HG02981 (cell line): ENCODE measurements at regions not wholly inside any gene's neighbourhood (a gene's known extent, or its start where the extent isn't known, plus 50 kb on each side); places are given as distances from the start of the nearest gene placed in this dataset.

Experiments
- ATAC-seq: cut with Tn5 transposase; IDR thresholded peaks from one replicate; pipeline ENCODE4 v1.9.1; 2021; ENCODE audit warnings: mild to moderate bottlenecking, moderate library complexity; ENCODE audit not compliant: unreplicated experiment

DNA sequence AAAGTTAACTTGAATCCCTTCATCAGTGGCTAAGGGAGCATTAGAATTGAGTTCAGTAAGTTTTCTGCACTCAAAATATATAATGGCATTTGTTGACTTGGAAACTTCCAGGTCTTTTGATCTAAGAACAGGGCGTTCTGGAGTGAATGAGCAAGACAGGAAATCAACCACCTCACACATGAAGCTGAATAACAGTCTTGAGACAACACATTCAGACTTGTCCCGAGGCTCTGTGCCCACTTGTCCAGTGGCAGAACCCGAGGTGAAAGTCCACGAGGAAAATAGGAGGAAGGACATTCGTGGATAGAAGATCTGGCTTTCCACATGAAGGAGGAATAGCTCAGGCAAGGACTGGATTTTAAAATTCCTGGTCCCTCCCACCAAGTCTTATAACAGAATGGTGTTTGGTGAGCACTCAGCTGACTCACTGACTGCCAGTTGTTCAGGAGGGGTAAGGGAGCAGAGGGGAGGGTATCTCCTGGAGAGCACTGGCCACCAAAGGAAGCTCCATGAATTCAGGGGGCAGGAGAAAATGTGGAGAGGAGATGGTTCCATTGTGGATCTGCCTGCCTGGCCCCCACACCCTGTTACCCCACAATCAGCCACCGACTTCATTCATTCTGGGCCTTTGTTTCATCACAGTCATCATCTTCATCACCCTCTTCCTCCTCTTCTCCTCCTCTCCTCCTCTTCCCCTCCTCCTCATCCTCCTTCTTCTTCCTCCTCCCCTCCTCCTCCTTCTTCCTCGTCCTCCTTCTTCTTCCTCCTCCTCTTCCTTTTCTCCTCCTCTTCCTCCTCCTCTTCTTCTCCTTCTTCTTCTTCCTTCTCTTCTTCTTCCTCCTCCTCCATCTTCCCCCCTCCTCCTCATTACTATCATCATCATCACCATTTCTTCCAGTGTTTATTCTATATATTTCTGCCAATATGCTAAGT is 620.1 kb downstream of the MED13L start:
- no peak for ATAC-seq

GRCh38 chr12:115650026-115650425 is 627.5 kb downstream of the MED13L start:
- ATAC-seq = no peak

GRCh38 chr12:115648463-115648862 is 629.0 kb downstream of the MED13L start:
- no peak for ATAC-seq

DNA sequence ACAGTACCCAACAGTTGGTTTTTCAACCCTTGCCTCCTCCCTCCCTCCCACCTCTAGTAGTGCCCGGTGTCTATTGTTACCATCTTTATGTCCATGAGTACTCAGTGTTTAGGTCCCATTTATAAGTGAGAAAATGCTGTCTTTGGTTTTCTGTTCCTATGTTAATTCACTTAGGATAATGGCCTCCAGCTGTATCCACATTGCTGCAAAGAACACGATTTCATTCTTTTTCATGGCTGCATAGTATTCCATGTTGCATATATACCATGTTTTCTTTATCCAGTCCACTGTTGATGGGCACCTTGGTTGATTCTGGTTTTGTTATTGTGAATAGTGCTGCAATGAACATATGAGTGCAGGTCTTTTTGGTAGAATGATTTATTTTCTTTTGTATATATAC is 631.3 kb downstream of the MED13L start:
- ATAC-seq = no peak

DNA sequence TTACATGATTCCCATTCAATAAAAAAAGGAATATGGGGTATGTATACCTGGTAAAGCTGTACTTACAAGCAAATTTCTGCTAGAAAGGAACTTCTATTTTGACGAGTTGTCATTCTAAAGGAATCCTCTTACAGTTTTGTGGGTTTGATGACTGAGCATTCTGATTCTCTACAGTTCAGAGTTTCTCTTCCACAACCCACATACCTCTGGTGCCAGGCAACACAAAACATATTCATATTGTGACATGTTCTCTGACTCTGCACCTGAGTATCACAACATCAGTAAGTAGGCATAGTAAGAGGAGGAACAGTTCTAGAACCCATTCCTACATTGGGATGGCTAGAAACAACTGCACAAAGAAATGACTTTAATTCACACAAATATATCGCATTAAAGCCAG is 636.6 kb downstream of the MED13L start:
- no peak for ATAC-seq

- no peak for ATAC-seq
Observed at GRCh38 chr12:115639648-115640012, 637.9 kb downstream of the MED13L start.

DNA sequence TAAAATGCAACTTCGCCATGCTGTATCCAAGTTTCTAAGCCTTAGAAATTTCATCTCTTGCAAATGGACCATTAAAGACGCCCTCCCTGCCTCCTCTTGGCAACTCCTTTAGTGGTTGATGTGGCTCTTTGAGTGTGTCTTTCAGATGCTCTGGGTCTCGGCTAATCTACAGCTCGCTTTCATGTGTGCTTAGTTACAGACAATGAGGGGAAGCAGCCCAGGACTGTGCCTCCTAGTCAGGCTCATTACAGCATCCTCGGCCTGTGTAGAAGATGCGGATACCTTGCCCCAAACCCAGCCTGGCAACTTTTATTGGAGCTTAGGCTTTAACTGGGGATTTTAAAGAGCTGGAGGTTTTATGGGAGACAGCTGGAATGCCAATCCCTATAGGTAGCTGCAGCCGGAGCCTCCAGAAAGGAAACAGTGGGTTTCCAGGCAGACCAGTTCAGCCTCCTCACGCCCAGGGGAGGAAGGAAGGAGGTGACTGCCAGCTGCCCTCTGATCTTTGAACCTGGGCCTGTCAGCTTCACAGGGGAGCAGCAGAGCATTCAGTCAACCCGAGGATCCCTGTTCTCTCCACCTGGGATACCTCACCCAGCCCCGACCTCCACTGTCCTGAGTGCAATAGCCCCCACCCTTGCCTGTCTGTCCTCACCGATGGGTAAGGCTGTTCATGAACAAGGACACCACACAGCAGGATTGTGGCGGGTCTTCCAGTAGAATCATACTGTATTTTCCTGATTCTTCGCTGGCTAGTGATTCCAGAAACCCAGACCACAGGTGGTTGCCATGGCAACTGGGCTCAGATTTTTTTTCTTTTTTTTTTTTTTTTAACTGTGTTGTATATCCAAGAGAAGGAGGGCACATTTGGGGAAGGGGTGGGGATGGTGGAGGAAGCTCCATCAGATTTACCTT is 638.5 kb downstream of the MED13L start:
- no peak for ATAC-seq

- ATAC-seq = no peak
Observed at GRCh38 chr12:115636546-115636945, 640.9 kb downstream of the MED13L start.

DNA sequence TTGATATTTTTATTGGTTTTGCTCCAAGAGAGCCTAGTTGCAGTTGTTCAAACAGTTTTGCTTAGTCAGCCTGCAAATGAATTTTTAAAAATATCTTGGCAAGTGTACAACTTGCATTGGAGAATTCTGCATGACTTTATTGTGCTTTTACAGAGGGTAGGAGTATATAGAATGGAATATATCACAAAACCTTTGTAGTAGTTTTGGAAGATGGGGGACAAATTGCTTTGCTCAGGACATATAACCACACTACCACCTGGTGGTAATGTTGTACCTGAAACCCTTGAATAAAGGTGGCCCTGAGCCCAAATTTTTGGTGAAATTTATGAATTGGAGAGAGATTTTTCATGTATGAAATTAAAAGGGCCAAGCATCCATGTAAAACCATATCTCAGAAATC is 645.2 kb downstream of the MED13L start:
- ATAC-seq = no peak

- ATAC-seq = no peak
Observed at GRCh38 chr12:115630136-115630535, 647.4 kb downstream of the MED13L start.

DNA sequence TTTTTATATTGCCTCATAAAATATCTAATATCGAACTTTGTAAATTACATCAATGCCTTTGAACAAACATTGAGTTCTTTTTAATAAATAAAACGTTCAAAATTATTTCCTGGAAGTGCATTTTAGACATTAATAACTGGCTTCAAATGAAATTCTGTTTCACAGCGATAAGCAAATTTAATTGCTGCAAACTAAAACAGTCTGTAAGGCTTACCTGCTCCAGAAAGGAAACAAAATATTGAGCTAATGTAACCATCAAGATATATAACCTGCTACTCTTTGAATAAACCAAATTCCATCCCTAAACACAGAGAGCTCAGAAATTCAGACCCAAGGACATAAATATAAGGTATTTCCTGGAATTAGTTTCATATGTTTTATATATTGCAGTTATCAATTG is 651.3 kb downstream of the MED13L start:
- no peak for ATAC-seq

GRCh38 chr12:115623764-115624334 is 653.6 kb downstream of the MED13L start:
- no peak for ATAC-seq

DNA sequence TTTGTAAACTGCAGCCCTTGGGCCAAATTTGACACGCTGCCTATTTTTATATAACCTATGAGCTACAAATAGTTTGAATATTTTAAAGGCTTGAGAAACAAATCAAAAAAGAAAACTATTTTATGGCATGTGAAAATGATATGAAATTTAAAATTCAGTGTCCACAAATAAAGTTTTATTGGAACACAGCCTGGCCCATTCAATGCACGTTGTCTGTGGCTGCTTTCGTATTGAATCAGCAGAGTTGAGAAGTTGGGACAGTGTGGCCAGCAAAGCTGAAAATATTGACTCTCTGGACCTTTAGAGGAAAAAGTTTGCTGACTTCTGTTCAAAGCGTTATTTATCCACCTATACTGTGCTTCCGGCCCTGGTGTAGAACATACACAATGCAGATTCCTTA is 654.2 kb downstream of the MED13L start:
- no peak for ATAC-seq

DNA sequence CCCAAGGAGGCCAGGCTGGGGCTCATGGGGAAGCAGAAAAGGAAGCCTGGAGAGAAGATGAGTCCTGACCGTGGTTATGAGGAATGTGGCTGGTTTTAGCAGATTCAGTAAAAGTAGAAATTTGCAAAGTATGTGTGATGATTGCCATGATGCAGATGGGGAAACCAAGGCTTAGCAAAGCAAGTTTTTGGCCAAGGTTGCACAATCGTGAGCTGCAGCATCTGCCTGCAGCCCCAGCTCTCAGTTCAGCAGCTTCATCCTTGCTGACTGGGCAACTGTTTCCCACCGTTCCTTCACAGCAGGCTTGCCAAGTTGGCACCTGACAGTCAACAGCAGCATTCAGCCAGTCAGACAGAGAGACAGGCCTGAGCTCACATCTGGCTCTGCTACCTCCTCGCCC is 656.7 kb downstream of the MED13L start:
- ATAC-seq = no peak

DNA sequence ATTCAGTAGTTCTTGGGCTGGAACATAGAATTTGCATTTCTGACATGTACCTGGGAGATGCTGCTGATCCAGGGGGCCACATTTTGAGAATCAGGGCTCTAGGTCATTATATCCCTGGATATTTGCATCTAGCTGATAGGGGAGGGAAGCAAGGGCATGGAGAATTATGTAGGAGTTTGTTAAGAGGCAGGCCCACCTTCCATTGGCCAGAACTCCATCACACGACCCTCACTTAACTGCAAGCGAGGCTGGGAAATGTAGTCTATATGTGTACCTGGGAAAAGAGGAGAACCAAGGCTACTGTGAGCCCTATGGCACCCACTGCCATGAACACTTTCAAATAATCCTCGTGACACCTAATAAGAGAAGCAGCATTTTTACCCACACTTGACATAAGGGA is 657.6 kb downstream of the MED13L start:
- ATAC-seq = no peak

DNA sequence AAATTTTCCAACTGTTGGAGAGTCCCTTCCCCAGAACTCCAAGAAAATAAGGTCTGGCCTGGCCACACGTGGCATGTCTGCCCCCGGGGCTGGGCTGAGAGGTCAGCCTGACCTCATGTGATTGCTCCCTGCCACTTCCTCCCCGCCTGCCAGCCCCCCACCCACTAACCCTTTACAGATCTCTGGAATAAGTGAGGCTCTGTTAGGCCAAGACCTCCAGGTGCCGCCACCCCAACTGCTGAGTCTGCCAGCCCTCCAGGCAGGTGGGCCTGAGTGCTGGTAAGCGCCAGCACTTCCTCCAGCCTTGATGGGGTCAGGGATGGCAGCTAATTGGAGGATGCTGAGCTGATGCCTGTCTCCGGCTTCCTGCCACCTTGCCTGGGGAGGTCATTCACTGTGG is 658.4 kb downstream of the MED13L start:
- no peak for ATAC-seq

GRCh38 chr12:115618105-115618504 is 659.4 kb downstream of the MED13L start:
- no peak for ATAC-seq

- ATAC-seq = no peak
Observed at GRCh38 chr12:115617391-115617790, 660.1 kb downstream of the MED13L start.

DNA sequence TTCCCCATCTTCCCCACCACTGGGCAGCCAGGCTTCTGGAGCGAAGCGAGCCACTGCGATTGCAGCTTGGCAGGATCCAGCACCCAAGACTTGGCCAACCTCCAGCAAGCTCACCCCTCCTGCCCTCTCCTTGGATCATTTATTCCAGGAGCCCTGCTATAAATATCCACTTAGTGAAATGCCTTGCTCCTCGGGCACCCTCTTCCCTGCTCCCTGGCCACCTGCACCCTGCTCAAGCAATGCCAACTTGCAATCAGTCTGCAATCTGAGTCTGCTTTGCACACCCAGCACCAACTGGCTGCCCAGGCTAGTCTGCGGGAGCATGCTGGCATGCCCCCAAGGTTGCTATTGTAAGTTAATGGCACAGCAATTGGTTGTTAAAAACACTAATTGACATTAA is 666.0 kb downstream of the MED13L start:
- ATAC-seq = no peak

DNA sequence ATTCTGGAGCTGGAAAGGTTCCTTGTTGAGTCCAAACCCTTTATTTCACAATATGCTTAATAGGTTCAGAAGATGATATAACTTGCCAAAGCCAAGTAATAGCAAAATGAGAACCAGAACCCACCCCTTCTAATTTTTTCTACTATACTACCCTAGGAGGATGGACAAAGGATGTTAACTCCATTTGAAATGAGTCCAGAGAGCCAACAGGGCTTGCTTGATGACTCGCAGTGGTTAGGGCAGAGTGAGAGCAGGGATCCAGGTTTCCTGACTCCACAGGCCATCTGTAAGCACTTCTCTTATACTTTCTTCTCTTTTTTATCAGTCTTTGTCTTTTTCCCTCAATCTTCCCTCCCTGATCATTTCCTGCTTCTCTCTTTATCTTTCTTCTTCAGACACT is 668.1 kb downstream of the MED13L start:
- no peak for ATAC-seq

DNA sequence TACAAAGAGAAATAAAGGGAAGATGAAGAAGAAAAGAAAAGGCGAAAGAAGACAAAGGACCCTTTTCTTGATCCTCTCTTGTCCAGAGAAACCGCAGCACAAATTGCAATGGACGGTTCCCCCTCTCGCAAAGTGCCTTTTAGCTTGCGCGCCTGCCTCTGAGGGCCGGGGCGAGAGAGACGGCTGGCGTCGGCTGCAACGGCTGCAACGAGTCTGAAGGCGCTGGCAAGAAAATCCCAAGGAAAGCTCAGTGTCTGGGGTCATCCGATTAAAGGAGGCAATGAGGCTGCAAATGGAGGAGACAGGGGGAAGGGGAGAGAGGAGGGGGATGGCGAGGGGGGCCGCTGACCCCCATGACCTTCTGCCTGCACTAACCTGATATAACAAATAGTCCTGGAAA is 671.5 kb downstream of the MED13L start:
- ATAC-seq = no peak
